ENCODE measurements at regions not wholly inside any gene's neighbourhood (a gene's known extent, or its start where the extent isn't known, plus 50 kb on each side); places are given as distances from the start of the nearest gene placed in this dataset.
A peak's percentile ranks its signal among the peaks of the same experiment; 100 is the strongest.

DNA sequence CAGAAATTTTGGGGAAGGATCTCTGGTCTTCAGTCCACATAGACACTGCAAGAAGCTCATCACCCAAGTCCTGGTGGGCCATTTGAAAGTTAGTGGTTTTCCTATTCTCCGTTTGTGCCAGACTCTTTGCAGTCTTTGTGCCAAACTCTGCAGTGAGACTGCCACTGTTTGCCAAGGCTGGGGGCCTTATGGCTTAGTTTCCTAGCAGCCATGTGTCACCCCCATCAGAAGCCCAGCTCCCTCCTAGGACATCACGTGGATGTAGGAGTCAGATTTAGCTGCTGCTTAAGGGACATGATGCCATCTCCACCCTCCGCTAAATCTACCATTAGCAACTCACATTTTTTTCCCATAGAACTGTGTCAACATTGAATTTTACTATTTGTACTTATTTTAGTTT lies 220.0 kb downstream of the C11orf91 start:
- no peak for DNase-seq (ENCODE audit: low read depth)
- H3K4me3 ChIP-seq (ENCODE audit: low read depth, low read length), result no peak overlapping the region
- no peak for TF ChIP-seq CTCF (IDR thresholded peaks at IDR 0.05; ENCODE audit: control insufficient read depth, extremely low read depth, insufficient read depth)

GRCh38 chr11:33479231-33479630 lies 221.4 kb downstream of the C11orf91 start:
- H3K4me3 ChIP-seq (ENCODE audit: low read depth, low read length), result no peak overlapping the region
- DNase-seq (ENCODE audit: low read depth), result no peak
- no peak for TF ChIP-seq CTCF (IDR thresholded peaks at IDR 0.05; ENCODE audit: control insufficient read depth, extremely low read depth, insufficient read depth)

GRCh38 chr11:33478111-33478573 lies 221.0 kb downstream of the HIPK3 start:
- no peak for TF ChIP-seq CTCF (IDR thresholded peaks at IDR 0.05; ENCODE audit: control insufficient read depth, extremely low read depth, insufficient read depth)
- no peak for DNase-seq (ENCODE audit: low read depth)
- no peak overlapping the region for H3K4me3 ChIP-seq (ENCODE audit: low read depth, low read length)

- no peak overlapping the region for H3K4me3 ChIP-seq (ENCODE audit: low read depth, low read length)
- DNase-seq (ENCODE audit: low read depth), result no peak
- no peak for TF ChIP-seq CTCF (IDR thresholded peaks at IDR 0.05; ENCODE audit: control insufficient read depth, extremely low read depth, insufficient read depth)
Measured at GRCh38 chr11:33476945-33477606, 219.9 kb downstream of the HIPK3 start.

- H3K4me3 ChIP-seq (ENCODE audit: low read depth, low read length), result no peak overlapping the region
- DNase-seq (ENCODE audit: low read depth), result peak; percentile 13
- TF ChIP-seq CTCF (IDR thresholded peaks at IDR 0.05; ENCODE audit: control insufficient read depth, extremely low read depth, insufficient read depth), result no peak
Measured at GRCh38 chr11:33475993-33476392, 218.8 kb downstream of the HIPK3 start.

GRCh38 chr11:33474866-33475265 lies 217.7 kb downstream of the HIPK3 start:
- H3K4me3 ChIP-seq (ENCODE audit: low read depth, low read length), result no peak overlapping the region
- no peak for TF ChIP-seq CTCF (IDR thresholded peaks at IDR 0.05; ENCODE audit: control insufficient read depth, extremely low read depth, insufficient read depth)

DNA sequence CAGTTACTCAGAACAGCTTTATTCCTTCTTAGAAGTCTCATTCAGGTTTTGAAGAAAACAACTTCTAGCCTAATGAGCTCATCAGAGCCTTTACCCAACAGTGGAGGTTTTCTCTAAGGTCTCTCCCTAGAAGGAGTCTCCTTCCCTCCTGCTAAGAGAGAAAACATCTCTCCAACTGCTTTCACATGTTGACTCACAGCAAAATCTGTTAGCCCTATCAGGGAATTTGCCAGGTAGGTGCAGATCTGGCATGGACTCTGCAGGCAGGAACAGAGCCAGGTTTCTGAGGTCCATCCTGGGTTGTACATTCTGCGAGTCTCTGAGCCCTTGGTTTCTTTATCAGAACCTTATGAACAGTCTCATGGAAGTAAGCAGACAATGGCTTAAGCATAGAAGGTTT lies 214.4 kb downstream of the HIPK3 start:
- DNase-seq (ENCODE audit: low read depth), result no peak
- no peak overlapping the region for H3K4me3 ChIP-seq (ENCODE audit: low read depth, low read length)
- no peak for TF ChIP-seq CTCF (IDR thresholded peaks at IDR 0.05; ENCODE audit: control insufficient read depth, extremely low read depth, insufficient read depth)

More at GRCh38 chr11:33474866-33475265, 217.7 kb downstream of the HIPK3 start:
- DNase-seq (ENCODE audit: low read depth), result no peak
